K562 (cell line): ENCODE measurements at regions not wholly inside any gene's neighbourhood (a gene's known extent, or its start where the extent isn't known, plus 50 kb on each side); places are given as distances from the start of the nearest gene placed in this dataset.

Source experiments
- ATAC-seq: fragments of 200-7000 bp; cut with Tn5 transposase; 3 replicates; pipeline ENCODE4 v1.9.1; 2020; ENCODE audit warnings: moderate library complexity
- BruUV-seq: library from RNA; stranded (reverse); fragments of 400-500 nt; replicated peaks from 2 replicates; lab custom pipeline; 2021; lab: Mats Ljungman, UMichigan
- CTCF ChIA-PET: fragments of 300-600 bp; formaldehyde crosslinking; extraction: SDS; loops from one replicate; lab custom pipeline; 2021; ENCODE audit warnings: low intra/inter-chr PET ratio; lab: Yijun Ruan, JAX
- POLR2A ChIA-PET: fragments of 300-600, 350-650 bp; sonication (Branson Sonifier 250); formaldehyde crosslinking; extraction: SDS; loops from one replicate; lab custom pipeline; 2021; ENCODE audit warnings: antibody characterized with exemption, inconsistent platforms; lab: Yijun Ruan, JAX
- DNase-seq, 4 experiments: peaks; one replicate each; pipeline versions ENCODE4 v3.0.0 to v3.0.0-alpha.2; 2011 to 2018; ENCODE audit warnings: low spot score in 3 of 4, mixed read lengths in 3 of 4; ENCODE audit errors: extremely low read depth in 1 of 4
- FAIRE-seq: peaks from 2 replicates; lab custom pipeline; 2011; peaks lifted over from hg19 to GRCh38; lab: Jason Lieb, UNC
- H2AFZ ChIP-seq: 2 replicates; pipeline ENCODE4 v1.6.0; 2011; ENCODE audit warnings: low read depth, low read length, control low read depth, inconsistent platforms
- H3K27ac ChIP-seq: fragments of 200-600 bp; 3 replicates; pipeline ENCODE4 v1.8.0; 2011; ENCODE audit warnings: low read depth, mild to moderate bottlenecking, control low read depth, inconsistent platforms, low read length, moderate library complexity, mixed read lengths; ENCODE audit errors: extremely low read depth
- H3K27me3 ChIP-seq, 2 experiments: fragments of 300-600 bp in 1 of 2; 2 replicates in 1 of 2; 3 replicates in 1 of 2; pipeline versions ENCODE4 v1.6.0 to v1.8.0; 2011; ENCODE audit warnings: inconsistent platforms in 2 of 2, low read length in 2 of 2, mild to moderate bottlenecking in 1 of 2, mixed read lengths in 1 of 2, moderate library complexity in 1 of 2; ENCODE audit not compliant: control insufficient read depth in 2 of 2, insufficient read depth in 2 of 2
- H3K36me3 ChIP-seq: fragments of 300-600 bp; 3 replicates; pipeline ENCODE4 v1.8.0; 2011; ENCODE audit warnings: mild to moderate bottlenecking, low read length, inconsistent platforms; ENCODE audit not compliant: control insufficient read depth, insufficient read depth
- H3K4me1 ChIP-seq, 2 experiments: fragments of 200-600 bp in 1 of 2; replicated peaks in 1 of 2; 2 replicates in 1 of 2; 3 replicates in 1 of 2; pipeline versions ENCODE4 v1.5.1 to v1.8.0; 2011; ENCODE audit warnings: inconsistent platforms in 2 of 2, low read length in 2 of 2, mild to moderate bottlenecking in 1 of 2, mixed read lengths in 1 of 2, moderate library complexity in 1 of 2; ENCODE audit not compliant: control insufficient read depth in 2 of 2, insufficient read depth in 2 of 2
- H3K4me2 ChIP-seq: 2 replicates; pipeline ENCODE4 v1.6.1; 2011; ENCODE audit warnings: low read length, control low read depth, inconsistent platforms, mixed read lengths; ENCODE audit not compliant: insufficient read depth
- H3K4me3 ChIP-seq: fragments of 200-600 bp; sonication (generic), shearing (Covaris generic); 2 replicates; pipeline ENCODE4 v1.5.1; 2016; ENCODE audit warnings: control low read depth, inconsistent platforms
- H3K79me2 ChIP-seq: fragments of 200-600 bp; 3 replicates; pipeline ENCODE4 v1.8.0; 2011; ENCODE audit warnings: low read length, inconsistent platforms; ENCODE audit not compliant: control insufficient read depth, insufficient read depth
- H3K9ac ChIP-seq, 2 experiments: 2 replicates each; pipeline versions ENCODE4 v1.6.0 to v1.6.1; 2011; ENCODE audit warnings: low read depth in 2 of 2, low read length in 2 of 2, control low read depth in 1 of 2, inconsistent platforms in 1 of 2, mild to moderate bottlenecking in 1 of 2, mixed read lengths in 1 of 2; ENCODE audit not compliant: insufficient read depth in 1 of 2
- H3K9me1 ChIP-seq: one replicate; pipeline ENCODE4 v1.6.0; 2011; ENCODE audit warnings: inconsistent platforms, mild to moderate bottlenecking, low read length, moderate library complexity; ENCODE audit not compliant: control insufficient read depth, insufficient read depth
- H3K9me3 ChIP-seq: replicated peaks from 2 replicates; pipeline ENCODE4 v1.5.1; 2011; ENCODE audit warnings: low read depth, low read length, inconsistent platforms; ENCODE audit not compliant: control insufficient read depth, insufficient read depth
- H4K20me1 ChIP-seq: replicated peaks from 2 replicates; pipeline ENCODE4 v1.6.1; 2011; ENCODE audit warnings: low read length, inconsistent platforms, mixed read lengths; ENCODE audit not compliant: control insufficient read depth, insufficient read depth
- BCLAF1 ChIP-seq, 2 experiments: fragments of 450-650 bp in 1 of 2; IDR thresholded peaks; 2 replicates each; pipeline ENCODE4 v1.6.1; 2011 to 2017; ENCODE audit warnings: low read depth in 2 of 2, antibody characterized with exemption in 1 of 2, borderline replicate concordance in 1 of 2, low read length in 1 of 2, mild to moderate bottlenecking in 1 of 2, mixed read lengths in 1 of 2; ENCODE audit not compliant: control insufficient read depth in 1 of 2
- CREB1 ChIP-seq, 2 experiments: sonication (generic) in 1 of 2; formaldehyde crosslinking in 1 of 2; IDR thresholded peaks; 2 replicates each; pipeline versions ENCODE4 v1.6.1 to v1.8.0; 2012 to 2022; ENCODE audit warnings: inconsistent platforms in 1 of 2, mild to moderate bottlenecking in 1 of 2, missing genetic modification reagents in 1 of 2, moderate library complexity in 1 of 2
- CREB5 ChIP-seq: fragments of 250-450 bp; sonication (Bioruptor Pico); IDR thresholded peaks from 2 replicates; pipeline ENCODE4 v1.5.0; 2020; ENCODE audit warnings: mild to moderate bottlenecking
- ETV1 ChIP-seq: fragments of 450-650 bp; conservative IDR thresholded peaks from 2 replicates; pipeline ENCODE4 v1.6.1; 2016; ENCODE audit warnings: missing genetic modification characterization, control low read depth, low read depth, missing compliant biosample characterization
- FOXP1 ChIP-seq: sonication (generic); formaldehyde crosslinking; IDR thresholded peaks from 2 replicates; pipeline ENCODE4 v1.8.0; 2022; ENCODE audit warnings: mild to moderate bottlenecking, missing genetic modification reagents
- KLF16 ChIP-seq: IDR thresholded peaks from 2 replicates; pipeline ENCODE4 v1.6.1; 2016; ENCODE audit warnings: antibody characterized with exemption
- NR3C1 ChIP-seq: sonication (generic); formaldehyde crosslinking; IDR thresholded peaks from 2 replicates; pipeline ENCODE4 v1.8.1; 2022; ENCODE audit warnings: missing genetic modification reagents
- PHB ChIP-seq: fragments of 250-450 bp; sonication (Bioruptor Pico); IDR thresholded peaks from 2 replicates; pipeline ENCODE4 v1.5.0; 2021
- WGBS: fragments of 100-300 bp; shearing (Covaris generic); methylation state at CpG from one replicate; pipeline ENCODE4 v1.1.6; 2016; ENCODE audit warnings: low coverage, mixed read lengths; ENCODE audit not compliant: insufficient coverage; ENCODE audit errors: missing lambda C conversion rate; 5-methylcytosine and 5-hydroxymethylcytosine counted together
- in situ Hi-C: fragments of 300-500 bp; cut with MboI; formaldehyde crosslinking; loops from 4 replicates; pipeline ENCODE4 v1.15.0; 2018; ENCODE audit warnings: inconsistent platforms, mixed read lengths
- intact Hi-C: fragments of 100-400 bp; cut with micrococcal nuclease; formaldehyde crosslinking; loops from 2 replicates; pipeline ENCODE4 v1.14.2; 2022
- TF ChIP-seq, protein P1 (sequence below): fragments of 250-450 bp; sonication (Bioruptor Pico); IDR thresholded peaks from 2 replicates; pipeline ENCODE4 v1.8.0; 2021; ENCODE audit warnings: moderate library complexity, mild to moderate bottlenecking, inconsistent platforms

- H3K79me2 ChIP-seq: no peaks in the 10 kb centered on the region
- H3K9me1 ChIP-seq: no peaks in the 10 kb centered on the region
- intact Hi-C loops: no loop called here
- H4K20me1 ChIP-seq: no peaks in the 10 kb centered on the region
- no peaks in the 10 kb centered on the region for H3K36me3 ChIP-seq
- no peaks in the 10 kb centered on the region for H3K9me3 ChIP-seq
- no peak overlapping the region for H2AFZ ChIP-seq
- H3K9ac ChIP-seq: no peak overlapping the region
- no peak for FAIRE-seq
- 0% methylated on average over 2 of the region's 2 CpGs for WGBS
- H3K4me1 ChIP-seq: no peaks in the 10 kb centered on the region
- no peaks in the 10 kb centered on the region for H3K27me3 ChIP-seq
- no peak for TF ChIP-seq BCLAF1 (IDR thresholded peaks at IDR 0.05; ENCODE audit: borderline replicate concordance in 1 of 2, control insufficient read depth in 1 of 2, low read depth in 2 of 2, low read length in 1 of 2)
- no peak for TF ChIP-seq NR3C1 (CRISPR knock-in tag)
- no peak for TF ChIP-seq ETV1 (tag)
- TF ChIP-seq PHB: no peak
- TF ChIP-seq CREB1 (IDR thresholded peaks at IDR 0.05): no peak
- no peak for TF ChIP-seq CREB1 (CRISPR knock-in tag; IDR thresholded peaks at IDR 0.05)
- no peak for TF ChIP-seq CREB5
- no peak for TF ChIP-seq KLF16
- TF ChIP-seq FOXP1 (CRISPR knock-in tag): no peak
- TF ChIP-seq, protein P1, sequence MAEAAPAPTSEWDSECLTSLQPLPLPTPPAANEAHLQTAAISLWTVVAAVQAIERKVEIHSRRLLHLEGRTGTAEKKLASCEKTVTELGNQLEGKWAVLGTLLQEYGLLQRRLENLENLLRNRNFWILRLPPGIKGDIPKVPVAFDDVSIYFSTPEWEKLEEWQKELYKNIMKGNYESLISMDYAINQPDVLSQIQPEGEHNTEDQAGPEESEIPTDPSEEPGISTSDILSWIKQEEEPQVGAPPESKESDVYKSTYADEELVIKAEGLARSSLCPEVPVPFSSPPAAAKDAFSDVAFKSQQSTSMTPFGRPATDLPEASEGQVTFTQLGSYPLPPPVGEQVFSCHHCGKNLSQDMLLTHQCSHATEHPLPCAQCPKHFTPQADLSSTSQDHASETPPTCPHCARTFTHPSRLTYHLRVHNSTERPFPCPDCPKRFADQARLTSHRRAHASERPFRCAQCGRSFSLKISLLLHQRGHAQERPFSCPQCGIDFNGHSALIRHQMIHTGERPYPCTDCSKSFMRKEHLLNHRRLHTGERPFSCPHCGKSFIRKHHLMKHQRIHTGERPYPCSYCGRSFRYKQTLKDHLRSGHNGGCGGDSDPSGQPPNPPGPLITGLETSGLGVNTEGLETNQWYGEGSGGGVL (CRISPR knock-in tag): no peak
- TF ChIP-seq, all 486 proteins: peak for 0
- Histone ChIP-seq H3K4me3 (no peak overlapping the region), H3K27ac (no peak overlapping the region), H3K4me2 (no peak overlapping the region)
- BruUV-seq: no TSS peak
- DNase-seq (no peak), ATAC-seq (no peak)
- POLR2A ChIA-PET: no interaction called here
- CTCF ChIA-PET: no interaction called here
- in situ Hi-C loops: no loop called here
Observed at GRCh38 chr4:27248829-27249228, 388.2 kb downstream of the STIM2 start.
